K562 (cell line): ENCODE measurements at regions not wholly inside any gene's neighbourhood (a gene's known extent, or its start where the extent isn't known, plus 50 kb on each side); places are given as distances from the start of the nearest gene placed in this dataset.

Experiments
- ATAC-seq: fragments of 200-7000 bp; cut with Tn5 transposase; 3 replicates; pipeline ENCODE4 v1.9.1; 2020; ENCODE audit warnings: moderate library complexity
- BruUV-seq: library from RNA; stranded (reverse); fragments of 400-500 nt; replicated peaks from 2 replicates; lab custom pipeline; 2021; lab: Mats Ljungman, UMichigan
- CTCF ChIA-PET: fragments of 300-600 bp; formaldehyde crosslinking; extraction: SDS; loops from one replicate; lab custom pipeline; 2021; ENCODE audit warnings: low intra/inter-chr PET ratio; lab: Yijun Ruan, JAX
- POLR2A ChIA-PET: fragments of 300-600, 350-650 bp; sonication (Branson Sonifier 250); formaldehyde crosslinking; extraction: SDS; loops from one replicate; lab custom pipeline; 2021; ENCODE audit warnings: antibody characterized with exemption, inconsistent platforms; lab: Yijun Ruan, JAX
- DNase-seq, 4 experiments: peaks; one replicate each; pipeline versions ENCODE4 v3.0.0 to v3.0.0-alpha.2; 2011 to 2018; ENCODE audit warnings: low spot score in 3 of 4, mixed read lengths in 3 of 4; ENCODE audit errors: extremely low read depth in 1 of 4
- FAIRE-seq: peaks from 2 replicates; lab custom pipeline; 2011; peaks lifted over from hg19 to GRCh38; lab: Jason Lieb, UNC
- H2AFZ ChIP-seq: 2 replicates; pipeline ENCODE4 v1.6.0; 2011; ENCODE audit warnings: low read depth, low read length, control low read depth, inconsistent platforms
- H3K27ac ChIP-seq: fragments of 200-600 bp; 3 replicates; pipeline ENCODE4 v1.8.0; 2011; ENCODE audit warnings: low read depth, mild to moderate bottlenecking, control low read depth, inconsistent platforms, low read length, moderate library complexity, mixed read lengths; ENCODE audit errors: extremely low read depth
- H3K27me3 ChIP-seq, 2 experiments: fragments of 300-600 bp in 1 of 2; 2 replicates in 1 of 2; 3 replicates in 1 of 2; pipeline versions ENCODE4 v1.6.0 to v1.8.0; 2011; ENCODE audit warnings: inconsistent platforms in 2 of 2, low read length in 2 of 2, mild to moderate bottlenecking in 1 of 2, mixed read lengths in 1 of 2, moderate library complexity in 1 of 2; ENCODE audit not compliant: control insufficient read depth in 2 of 2, insufficient read depth in 2 of 2
- H3K36me3 ChIP-seq: fragments of 300-600 bp; 3 replicates; pipeline ENCODE4 v1.8.0; 2011; ENCODE audit warnings: mild to moderate bottlenecking, low read length, inconsistent platforms; ENCODE audit not compliant: control insufficient read depth, insufficient read depth
- H3K4me1 ChIP-seq, 2 experiments: fragments of 200-600 bp in 1 of 2; replicated peaks in 1 of 2; 2 replicates in 1 of 2; 3 replicates in 1 of 2; pipeline versions ENCODE4 v1.5.1 to v1.8.0; 2011; ENCODE audit warnings: inconsistent platforms in 2 of 2, low read length in 2 of 2, mild to moderate bottlenecking in 1 of 2, mixed read lengths in 1 of 2, moderate library complexity in 1 of 2; ENCODE audit not compliant: control insufficient read depth in 2 of 2, insufficient read depth in 2 of 2
- H3K4me2 ChIP-seq: 2 replicates; pipeline ENCODE4 v1.6.1; 2011; ENCODE audit warnings: low read length, control low read depth, inconsistent platforms, mixed read lengths; ENCODE audit not compliant: insufficient read depth
- H3K4me3 ChIP-seq: fragments of 200-600 bp; sonication (generic), shearing (Covaris generic); 2 replicates; pipeline ENCODE4 v1.5.1; 2016; ENCODE audit warnings: control low read depth, inconsistent platforms
- H3K79me2 ChIP-seq: fragments of 200-600 bp; 3 replicates; pipeline ENCODE4 v1.8.0; 2011; ENCODE audit warnings: low read length, inconsistent platforms; ENCODE audit not compliant: control insufficient read depth, insufficient read depth
- H3K9ac ChIP-seq, 2 experiments: 2 replicates each; pipeline versions ENCODE4 v1.6.0 to v1.6.1; 2011; ENCODE audit warnings: low read depth in 2 of 2, low read length in 2 of 2, control low read depth in 1 of 2, inconsistent platforms in 1 of 2, mild to moderate bottlenecking in 1 of 2, mixed read lengths in 1 of 2; ENCODE audit not compliant: insufficient read depth in 1 of 2
- H3K9me1 ChIP-seq: one replicate; pipeline ENCODE4 v1.6.0; 2011; ENCODE audit warnings: inconsistent platforms, mild to moderate bottlenecking, low read length, moderate library complexity; ENCODE audit not compliant: control insufficient read depth, insufficient read depth
- H3K9me3 ChIP-seq: replicated peaks from 2 replicates; pipeline ENCODE4 v1.5.1; 2011; ENCODE audit warnings: low read depth, low read length, inconsistent platforms; ENCODE audit not compliant: control insufficient read depth, insufficient read depth
- H4K20me1 ChIP-seq: replicated peaks from 2 replicates; pipeline ENCODE4 v1.6.1; 2011; ENCODE audit warnings: low read length, inconsistent platforms, mixed read lengths; ENCODE audit not compliant: control insufficient read depth, insufficient read depth
- ARID1B ChIP-seq: fragments of 450-650 bp; IDR thresholded peaks from 2 replicates; pipeline ENCODE4 v1.6.1; 2016; ENCODE audit warnings: antibody characterized with exemption, mild to moderate bottlenecking, inconsistent platforms
- ARID3A ChIP-seq: IDR thresholded peaks from 2 replicates; pipeline ENCODE4 v1.6.1; 2012; ENCODE audit warnings: low read depth, low read length, improper control_type of control experiment, borderline replicate concordance
- CAMTA2 ChIP-seq: fragments of 250-450 bp; sonication (Bioruptor Pico); conservative IDR thresholded peaks from 2 replicates; pipeline ENCODE4 v1.5.1; 2022
- CEBPB ChIP-seq: fragments of 450-650 bp; IDR thresholded peaks from 2 replicates; pipeline ENCODE4 v1.6.1; 2016; ENCODE audit warnings: missing genetic modification characterization, missing compliant biosample characterization
- DACH1 ChIP-seq: fragments of 450-650 bp; IDR thresholded peaks from 2 replicates; pipeline ENCODE4 v1.6.1; 2018; ENCODE audit not compliant: partially characterized antibody
- KLF1 ChIP-seq: fragments of 450-650 bp; IDR thresholded peaks from 2 replicates; pipeline ENCODE4 v1.6.1; 2016; ENCODE audit warnings: missing genetic modification characterization, missing compliant biosample characterization
- POLR2A ChIP-seq: fragments of 450-650 bp; conservative IDR thresholded peaks from 2 replicates; pipeline ENCODE4 v1.6.1; 2016
- SMARCE1 ChIP-seq: fragments of 450-650 bp; IDR thresholded peaks from 2 replicates; pipeline ENCODE4 v1.7.1; 2016; ENCODE audit warnings: mild to moderate bottlenecking
- SRSF9 ChIP-seq: fragments of 200-400 bp; formaldehyde crosslinking; IDR thresholded peaks from 2 replicates; pipeline ENCODE4 v1.6.1; 2017; ENCODE audit warnings: low read depth, low read length, borderline replicate concordance
- STAT6 ChIP-seq: sonication (generic); formaldehyde crosslinking; IDR thresholded peaks from 2 replicates; pipeline ENCODE4 v1.8.1; 2023; ENCODE audit warnings: mild to moderate bottlenecking, missing genetic modification reagents
- TAL1 ChIP-seq: fragments of 450-650 bp; IDR thresholded peaks from 2 replicates; pipeline ENCODE4 v1.6.1; 2016; ENCODE audit warnings: mild to moderate bottlenecking
- USF1 ChIP-seq: sonication (generic); formaldehyde crosslinking; IDR thresholded peaks from 2 replicates; pipeline ENCODE4 v1.9.0; 2022; ENCODE audit warnings: mild to moderate bottlenecking, missing genetic modification reagents
- ZNF146 ChIP-seq: IDR thresholded peaks from one replicate; pipeline ENCODE4 v1.6.1; 2018; ENCODE audit warnings: missing compliant biosample characterization; ENCODE audit not compliant: unreplicated experiment
- ZNF197 ChIP-seq: fragments of 200-800 bp; sonication (Bioruptor generic); IDR thresholded peaks from 2 replicates; pipeline ENCODE4 v1.6.1; 2016; ENCODE audit warnings: low read depth, missing genetic modification characterization, missing compliant biosample characterization
- ZNF274 ChIP-seq: IDR thresholded peaks from 2 replicates; pipeline ENCODE4 v1.6.1; 2011; ENCODE audit warnings: low read depth, mild to moderate bottlenecking, low read length, moderate library complexity, borderline replicate concordance
- WGBS: fragments of 100-300 bp; shearing (Covaris generic); methylation state at CpG from one replicate; pipeline ENCODE4 v1.1.6; 2016; ENCODE audit warnings: low coverage, mixed read lengths; ENCODE audit not compliant: insufficient coverage; ENCODE audit errors: missing lambda C conversion rate; 5-methylcytosine and 5-hydroxymethylcytosine counted together
- in situ Hi-C: fragments of 300-500 bp; cut with MboI; formaldehyde crosslinking; loops from 4 replicates; pipeline ENCODE4 v1.15.0; 2018; ENCODE audit warnings: inconsistent platforms, mixed read lengths
- intact Hi-C: fragments of 100-400 bp; cut with micrococcal nuclease; formaldehyde crosslinking; loops from 2 replicates; pipeline ENCODE4 v1.14.2; 2022

- Histone ChIP-seq H3K27ac (no peak overlapping the region), H4K20me1 (no peaks in the 10 kb centered on the region), H3K36me3 (no peaks in the 10 kb centered on the region), H3K79me2 (no peaks in the 10 kb centered on the region), H3K4me1 (no peaks in the 10 kb centered on the region), H3K9ac (no peak overlapping the region), H3K27me3 (no peaks in the 10 kb centered on the region), H3K4me3 (no peak overlapping the region), H3K9me1 (no peaks in the 10 kb centered on the region), H2AFZ (no peak overlapping the region), H3K9me3 (0 out of 2 replicates have a peak, but pooled peaks cover 3% of the 10 kb centered on the region), H3K4me2 (no peak overlapping the region)
- BruUV-seq = no TSS peak
- no peak for TF ChIP-seq TAL1
- no peak for TF ChIP-seq CEBPB (tag)
- TF ChIP-seq KLF1 = no peak
- no peak for TF ChIP-seq ZNF146 (CRISPR knock-in tag)
- TF ChIP-seq ZNF197 (CRISPR knock-in tag) = no peak
- no peak for TF ChIP-seq ARID3A
- no peak for TF ChIP-seq ARID1B
- no peak for TF ChIP-seq SRSF9
- no peak for TF ChIP-seq USF1
- TF ChIP-seq CAMTA2 (CRISPR knock-in tag) = no peak
- no peak for TF ChIP-seq POLR2A
- no peak for TF ChIP-seq ZNF274
- no peak for TF ChIP-seq DACH1
- no peak for TF ChIP-seq SMARCE1
- no peak for TF ChIP-seq STAT6
- FAIRE-seq = no peak
- POLR2A ChIA-PET = interaction anchor here (0.6 kb wide), 1 partner anchor 42 kb away, joined by 3 read pairs; no protein-coding TSS in a partner anchor
- intact Hi-C loops = no loop called here
- DNase-seq = no peak
- CTCF ChIA-PET = no interaction called here
- ATAC-seq = no peak
- WGBS = 0% methylated on average over 1 of the region's 1 CpG
- in situ Hi-C loops = no loop called here
These were observed 954.2 kb upstream of the SEMA6D start for GRCh38 chr15:46763091-46763490.
